BJ (cell line): ENCODE measurements at regions not wholly inside any gene's neighbourhood (a gene's known extent, or its start where the extent isn't known, plus 50 kb on each side); places are given as distances from the start of the nearest gene placed in this dataset.

Experiments used
- CTCF ChIA-PET: fragments of 350-600 bp; formaldehyde crosslinking; extraction: SDS; loops from one replicate; lab custom pipeline; 2021; ENCODE audit warnings: antibody characterized with exemption, inconsistent platforms; lab: Yijun Ruan, JAX
- POLR2A ChIA-PET: fragments of 300-600 bp; sonication (Branson Sonifier 250); formaldehyde crosslinking; extraction: SDS; loops from one replicate; lab custom pipeline; 2021; ENCODE audit warnings: antibody characterized with exemption; lab: Charles Lee
- DNase-seq: peaks from one replicate; pipeline ENCODE4 v3.0.0-alpha.2; 2011; ENCODE audit warnings: low read depth
- H3K27me3 ChIP-seq: 2 replicates; pipeline ENCODE4 v1.6.0; 2011; ENCODE audit warnings: low read length; ENCODE audit not compliant: control insufficient read depth, insufficient read depth
- H3K36me3 ChIP-seq: 2 replicates; pipeline ENCODE4 v1.5.1; 2011; ENCODE audit warnings: low read length; ENCODE audit not compliant: control insufficient read depth, insufficient read depth
- H3K4me3 ChIP-seq: 2 replicates; pipeline ENCODE4 v1.5.1; 2011; ENCODE audit warnings: low read depth, mild to moderate bottlenecking, control low read depth, low read length
- TF ChIP-seq, protein P1 (sequence below): IDR thresholded peaks from 2 replicates; pipeline ENCODE4 v1.5.1; 2011; ENCODE audit warnings: low read depth, mild to moderate bottlenecking, control low read depth, inconsistent platforms, low read length, moderate library complexity; ENCODE audit not compliant: insufficient read depth

DNA sequence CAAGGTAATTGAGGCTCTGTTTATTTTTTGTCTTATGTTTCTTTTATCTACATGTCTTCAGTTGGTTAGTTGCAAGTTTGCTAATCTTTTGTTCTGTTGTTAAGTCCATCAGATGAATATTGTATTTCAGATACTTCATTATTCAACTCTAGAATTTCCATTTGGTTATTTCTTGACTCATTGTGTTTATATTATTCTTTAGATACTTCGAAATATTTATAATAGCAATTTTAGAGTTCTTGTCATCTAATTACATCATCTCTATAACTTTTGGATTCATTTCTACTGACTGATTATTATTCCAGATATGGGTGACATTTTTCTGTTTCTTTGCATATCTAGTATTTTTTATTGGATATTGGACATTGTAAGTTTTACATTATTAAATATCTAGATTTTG is 405.6 kb downstream of the PLPP3 start:
- CTCF ChIA-PET, result no interaction called here
- no peak overlapping the region for H3K4me3 ChIP-seq
- no peaks in the 10 kb centered on the region for H3K36me3 ChIP-seq
- H3K27me3 ChIP-seq, result no peaks in the 10 kb centered on the region
- POLR2A ChIA-PET, result no interaction called here
- TF ChIP-seq, protein P1, sequence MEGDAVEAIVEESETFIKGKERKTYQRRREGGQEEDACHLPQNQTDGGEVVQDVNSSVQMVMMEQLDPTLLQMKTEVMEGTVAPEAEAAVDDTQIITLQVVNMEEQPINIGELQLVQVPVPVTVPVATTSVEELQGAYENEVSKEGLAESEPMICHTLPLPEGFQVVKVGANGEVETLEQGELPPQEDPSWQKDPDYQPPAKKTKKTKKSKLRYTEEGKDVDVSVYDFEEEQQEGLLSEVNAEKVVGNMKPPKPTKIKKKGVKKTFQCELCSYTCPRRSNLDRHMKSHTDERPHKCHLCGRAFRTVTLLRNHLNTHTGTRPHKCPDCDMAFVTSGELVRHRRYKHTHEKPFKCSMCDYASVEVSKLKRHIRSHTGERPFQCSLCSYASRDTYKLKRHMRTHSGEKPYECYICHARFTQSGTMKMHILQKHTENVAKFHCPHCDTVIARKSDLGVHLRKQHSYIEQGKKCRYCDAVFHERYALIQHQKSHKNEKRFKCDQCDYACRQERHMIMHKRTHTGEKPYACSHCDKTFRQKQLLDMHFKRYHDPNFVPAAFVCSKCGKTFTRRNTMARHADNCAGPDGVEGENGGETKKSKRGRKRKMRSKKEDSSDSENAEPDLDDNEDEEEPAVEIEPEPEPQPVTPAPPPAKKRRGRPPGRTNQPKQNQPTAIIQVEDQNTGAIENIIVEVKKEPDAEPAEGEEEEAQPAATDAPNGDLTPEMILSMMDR, result no peak
- DNase-seq, result no peak

DNA sequence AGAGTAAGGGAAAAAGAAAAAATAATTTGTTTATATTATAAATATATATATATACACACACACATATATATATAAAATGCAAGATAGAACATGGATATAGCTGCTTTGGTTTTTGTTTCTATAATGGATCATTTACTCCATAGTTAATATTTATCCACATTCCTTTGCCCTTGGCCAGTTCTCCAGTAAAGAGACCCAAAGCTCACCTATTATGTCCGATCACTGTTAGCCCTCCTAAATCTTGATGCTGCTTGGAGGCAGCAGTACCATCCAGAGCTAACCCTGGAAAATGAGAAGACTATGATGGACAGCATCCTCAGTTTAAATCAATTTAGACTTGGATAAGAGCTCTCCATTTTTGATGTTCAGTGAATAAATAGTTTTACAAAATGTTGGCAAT is 407.7 kb downstream of the PLPP3 start:
- ChIA-PET CTCF (interaction anchor here (1.3 kb wide), 1 partner anchor 12 kb away, joined by 3 read pairs; no protein-coding TSS in a partner anchor), POLR2A (no interaction called here)
- no peaks in the 10 kb centered on the region for H3K27me3 ChIP-seq
- H3K36me3 ChIP-seq, result no peaks in the 10 kb centered on the region
- H3K4me3 ChIP-seq, result no peak overlapping the region
- no peak for DNase-seq
- TF ChIP-seq, protein P1, result no peak

DNA sequence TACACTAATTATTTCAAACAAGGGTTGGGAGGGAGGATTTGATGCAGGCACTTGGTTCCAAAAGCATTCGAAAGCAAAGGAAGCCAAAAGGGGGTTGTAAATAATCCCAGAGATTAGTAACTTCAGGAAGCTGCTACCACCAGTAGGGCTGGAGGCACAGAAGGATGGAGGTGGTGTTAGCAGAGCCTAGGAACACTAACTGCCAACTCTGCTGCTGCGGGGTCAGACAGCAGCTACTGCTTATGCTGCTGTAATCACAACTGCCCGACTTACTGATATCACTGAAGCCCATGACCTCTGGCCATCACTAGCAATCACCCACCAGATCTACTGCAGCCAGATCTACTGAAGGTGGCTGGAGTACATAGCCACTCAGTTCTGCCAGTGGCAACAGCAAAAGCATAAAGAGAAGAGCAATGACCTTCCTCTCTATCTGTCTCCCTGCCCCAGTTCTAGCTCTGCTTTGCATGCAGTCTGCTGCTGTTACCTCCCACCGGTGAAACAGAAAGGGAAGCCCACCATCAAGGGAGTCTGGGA is 408.5 kb downstream of the PLPP3 start:
- POLR2A ChIA-PET, result no interaction called here
- TF ChIP-seq, protein P1, result no peak
- Histone ChIP-seq H3K36me3 (no peaks in the 10 kb centered on the region), H3K4me3 (no peak overlapping the region), H3K27me3 (no peaks in the 10 kb centered on the region)
- no peak for DNase-seq
- CTCF ChIA-PET, result interaction anchor here (1.3 kb wide), 1 partner anchor 11 kb away, joined by 3 read pairs; no protein-coding TSS in a partner anchor

DNA sequence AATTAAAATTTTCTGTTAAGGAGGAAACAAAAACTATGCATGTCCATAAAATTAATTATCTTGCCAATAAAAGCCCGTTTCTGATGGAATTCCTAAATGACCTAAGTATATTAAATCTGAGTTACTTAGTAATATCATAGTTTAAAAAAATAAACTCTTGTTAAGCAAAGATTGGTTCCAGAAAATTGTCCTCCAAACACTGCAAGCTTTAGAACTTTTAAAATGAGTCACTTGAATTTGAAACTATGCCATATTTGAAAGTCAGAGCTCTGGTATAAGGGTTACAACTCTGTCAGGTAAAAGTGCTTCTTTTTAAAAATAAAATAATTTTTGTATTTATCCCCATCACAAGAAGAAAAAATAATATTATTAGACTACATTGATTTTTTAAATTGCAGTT is 409.5 kb downstream of the PLPP3 start:
- CTCF ChIA-PET, result no interaction called here
- Histone ChIP-seq H3K27me3 (no peaks in the 10 kb centered on the region), H3K36me3 (no peaks in the 10 kb centered on the region), H3K4me3 (no peak overlapping the region)
- DNase-seq, result no peak
- POLR2A ChIA-PET, result no interaction called here
- TF ChIP-seq, protein P1, result no peak

DNA sequence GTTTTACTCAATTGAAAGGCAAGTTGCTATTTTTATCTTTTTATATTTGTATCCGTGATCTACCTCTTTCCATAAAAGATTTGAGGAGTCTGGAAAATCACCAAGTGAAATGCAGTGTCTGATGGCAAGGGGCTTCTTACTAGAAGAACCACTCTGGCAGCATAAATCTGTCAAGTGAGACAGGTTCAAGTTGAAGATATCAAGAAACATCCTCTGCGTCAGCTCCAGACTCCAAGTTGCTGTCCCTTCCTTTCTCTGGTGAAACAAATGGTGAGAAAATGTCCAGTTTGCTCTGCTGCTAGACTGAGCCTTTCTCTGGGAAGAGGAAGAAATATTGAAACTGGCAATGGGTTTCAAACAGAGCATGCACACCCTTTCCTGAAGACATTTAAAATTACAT is 411.2 kb downstream of the PLPP3 start:
- POLR2A ChIA-PET, result no interaction called here
- Histone ChIP-seq H3K36me3 (no peaks in the 10 kb centered on the region), H3K27me3 (no peaks in the 10 kb centered on the region), H3K4me3 (no peak overlapping the region)
- CTCF ChIA-PET, result no interaction called here
- DNase-seq, result no peak
- TF ChIP-seq, protein P1, result no peak
